ENCODE measurements at regions not wholly inside any gene's neighbourhood (a gene's known extent, or its start where the extent isn't known, plus 50 kb on each side); places are given as distances from the start of the nearest gene placed in this dataset.

- DNase-seq: no peak
Observed at GRCh38 chr3:35383216-35383615, 256.1 kb upstream of the ARPP21 start.

DNA sequence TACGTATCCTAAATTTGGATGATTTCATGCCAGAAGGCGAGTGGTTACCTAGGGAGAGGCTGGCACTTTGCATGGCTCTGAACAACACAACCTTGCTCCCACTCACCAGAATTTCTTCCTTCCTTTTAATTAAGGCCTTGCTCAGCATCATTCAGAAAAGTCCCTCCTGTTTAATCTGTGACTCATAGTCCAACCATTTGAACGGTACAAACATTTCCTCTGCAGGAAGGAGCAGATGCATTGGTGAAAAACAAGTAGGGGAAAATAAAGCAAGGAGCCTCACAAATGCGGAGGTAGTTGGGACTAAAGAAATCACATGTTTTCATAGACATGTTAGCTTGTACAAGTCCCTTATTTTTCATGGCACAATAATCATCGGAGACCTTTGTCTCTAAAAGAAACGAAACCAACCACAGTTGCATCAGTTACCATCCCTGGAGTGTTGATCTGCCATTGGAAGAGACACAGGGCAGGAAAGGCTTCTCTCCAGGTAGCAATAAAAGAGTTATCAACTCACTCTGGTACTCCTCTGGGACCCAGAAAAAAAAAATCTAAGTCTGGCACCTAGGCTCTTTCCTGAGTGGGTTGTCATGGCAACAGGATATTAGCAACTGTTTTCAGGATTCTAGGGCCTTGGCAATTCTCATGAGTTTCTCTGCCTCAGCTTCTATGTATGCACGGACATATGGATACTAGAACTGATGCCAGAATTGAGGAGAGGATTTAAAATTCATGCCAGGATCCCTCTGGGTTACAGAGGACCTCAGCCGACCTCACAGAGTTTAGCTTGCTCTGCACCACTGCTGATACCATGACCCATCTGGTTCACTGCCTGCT lies 255.4 kb upstream of the ARPP21 start:
- no peak for TF ChIP-seq POLR2A (IDR thresholded peaks at IDR 0.05; ENCODE audit: low read length)
- TF ChIP-seq GATA1 (IDR thresholded peaks at IDR 0.05; ENCODE audit: low read depth, low read length): no peak
- DNase-seq: no peak

More at GRCh38 chr3:35383216-35383615, 256.1 kb upstream of the ARPP21 start:
- TF ChIP-seq GATA1 (IDR thresholded peaks at IDR 0.05; ENCODE audit: low read depth, low read length): no peak
- TF ChIP-seq POLR2A (IDR thresholded peaks at IDR 0.05; ENCODE audit: low read length): no peak

GRCh38 chr3:35385271-35385670 lies 254.1 kb upstream of the ARPP21 start:
- no peak for DNase-seq
- no peak for TF ChIP-seq POLR2A (IDR thresholded peaks at IDR 0.05; ENCODE audit: low read length)
- TF ChIP-seq GATA1 (IDR thresholded peaks at IDR 0.05; ENCODE audit: low read depth, low read length): no peak

- TF ChIP-seq GATA1 (IDR thresholded peaks at IDR 0.05; ENCODE audit: low read depth, low read length) (no peak), POLR2A (IDR thresholded peaks at IDR 0.05; ENCODE audit: low read length) (no peak)
- no peak for DNase-seq
Observed at GRCh38 chr3:35389907-35390306, 249.4 kb upstream of the ARPP21 start.

- no peak for DNase-seq
- TF ChIP-seq GATA1 (IDR thresholded peaks at IDR 0.05; ENCODE audit: low read depth, low read length) (no peak), POLR2A (IDR thresholded peaks at IDR 0.05; ENCODE audit: low read length) (no peak)
Observed at GRCh38 chr3:35392187-35392586, 247.1 kb upstream of the ARPP21 start.

- TF ChIP-seq POLR2A (IDR thresholded peaks at IDR 0.05; ENCODE audit: low read length): no peak
- TF ChIP-seq GATA1 (IDR thresholded peaks at IDR 0.05; ENCODE audit: low read depth, low read length): no peak
- no peak for DNase-seq
Observed at GRCh38 chr3:35393901-35394799, 245.2 kb upstream of the ARPP21 start.

DNA sequence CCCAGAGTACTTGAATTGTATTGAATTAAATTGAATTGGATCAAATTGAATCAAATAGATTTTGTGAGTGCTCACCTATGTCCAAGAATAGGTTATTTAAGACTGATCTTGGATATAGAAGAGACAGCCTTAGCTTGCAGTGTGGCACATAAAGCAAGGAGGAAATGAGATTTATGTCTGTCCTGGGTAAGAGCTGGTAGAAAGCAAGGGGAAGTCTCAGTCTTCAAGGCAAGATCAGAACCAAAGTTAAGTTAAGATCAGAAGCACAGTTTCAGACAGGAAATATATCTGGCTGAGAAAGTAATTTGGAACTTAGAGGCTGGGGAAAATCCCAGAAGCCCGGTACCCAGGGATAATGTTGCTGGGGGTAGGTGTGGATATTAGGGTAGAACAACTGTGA lies 244.4 kb upstream of the ARPP21 start:
- TF ChIP-seq GATA1 (IDR thresholded peaks at IDR 0.05; ENCODE audit: low read depth, low read length) (no peak), POLR2A (IDR thresholded peaks at IDR 0.05; ENCODE audit: low read length) (no peak)
- DNase-seq: no peak

- no peak for TF ChIP-seq POLR2A (IDR thresholded peaks at IDR 0.05; ENCODE audit: low read length)
- TF ChIP-seq GATA1 (IDR thresholded peaks at IDR 0.05; ENCODE audit: low read depth, low read length): no peak
- DNase-seq: no peak
Observed at GRCh38 chr3:35401671-35402070, 237.7 kb upstream of the ARPP21 start.

DNA sequence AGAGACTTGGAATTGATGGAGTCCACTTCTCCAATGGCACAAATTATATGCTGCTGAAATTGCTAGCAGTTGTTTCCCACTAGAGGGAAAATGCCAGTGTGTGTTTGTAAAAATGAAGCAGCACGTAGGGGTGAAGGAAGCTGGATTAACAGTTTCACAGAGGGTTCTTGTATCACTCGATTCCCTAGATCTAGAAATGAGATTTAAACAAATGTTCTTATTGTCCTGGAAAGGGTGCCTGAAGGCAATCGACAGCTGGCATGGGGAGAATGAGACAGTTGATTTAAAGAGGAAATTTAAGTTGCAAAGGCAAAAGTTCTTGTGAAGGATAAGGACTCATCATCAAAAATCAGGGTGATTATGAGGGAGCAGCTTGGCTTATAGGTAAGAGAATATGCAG lies 234.8 kb upstream of the ARPP21 start:
- DNase-seq: no peak
- TF ChIP-seq GATA1 (IDR thresholded peaks at IDR 0.05; ENCODE audit: low read depth, low read length): no peak
- no peak for TF ChIP-seq POLR2A (IDR thresholded peaks at IDR 0.05; ENCODE audit: low read length)

DNA sequence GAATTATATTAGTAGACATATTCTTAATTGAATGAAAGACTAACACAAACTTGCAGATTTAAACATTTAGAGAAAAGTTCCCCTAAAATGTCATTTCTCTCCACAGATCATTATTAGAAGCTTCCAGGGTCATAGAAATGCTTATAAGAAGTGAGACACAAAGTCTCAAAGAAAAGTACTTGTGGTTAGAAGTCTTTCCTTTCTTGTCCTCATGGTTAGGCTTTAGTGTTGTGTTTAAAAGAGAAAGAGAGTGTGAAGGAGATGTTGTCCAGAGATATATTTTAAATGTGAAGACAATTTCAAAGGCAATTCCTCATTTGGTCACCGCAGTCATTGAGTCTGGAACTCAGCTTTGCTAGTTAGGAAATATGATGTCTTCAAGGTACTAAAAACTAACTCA lies 230.4 kb upstream of the ARPP21 start:
- TF ChIP-seq GATA1 (IDR thresholded peaks at IDR 0.05; ENCODE audit: low read depth, low read length) (no peak), POLR2A (IDR thresholded peaks at IDR 0.05; ENCODE audit: low read length) (no peak)
- DNase-seq: no peak

- no peak for DNase-seq
- no peak for TF ChIP-seq GATA1 (IDR thresholded peaks at IDR 0.05; ENCODE audit: low read depth, low read length)
- no peak for TF ChIP-seq POLR2A (IDR thresholded peaks at IDR 0.05; ENCODE audit: low read length)
Observed at GRCh38 chr3:35409991-35410390, 229.3 kb upstream of the ARPP21 start.

DNA sequence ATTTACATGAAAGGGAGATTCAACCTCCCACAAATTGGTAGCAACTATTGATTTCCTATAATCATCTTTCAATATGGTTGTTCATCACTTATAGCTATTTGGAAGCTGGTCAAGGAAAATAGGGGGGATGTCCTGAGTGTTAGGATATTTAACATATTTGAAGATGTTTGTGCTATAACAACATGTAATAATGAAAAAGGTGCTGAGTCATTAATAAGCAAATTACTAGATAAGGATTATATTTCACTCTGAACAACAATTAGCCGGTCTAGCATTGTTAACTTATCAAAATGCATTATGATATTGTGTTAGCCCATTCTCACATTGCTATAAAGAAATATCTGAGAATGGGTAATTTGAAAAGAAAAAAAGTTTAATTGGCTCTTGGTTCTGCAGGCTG lies 225.8 kb upstream of the ARPP21 start:
- no peak for DNase-seq
- TF ChIP-seq GATA1 (IDR thresholded peaks at IDR 0.05; ENCODE audit: low read depth, low read length): no peak
- TF ChIP-seq POLR2A (IDR thresholded peaks at IDR 0.05; ENCODE audit: low read length): no peak

- TF ChIP-seq GATA1 (IDR thresholded peaks at IDR 0.05; ENCODE audit: low read depth, low read length): no peak
- no peak for TF ChIP-seq POLR2A (IDR thresholded peaks at IDR 0.05; ENCODE audit: low read length)
- DNase-seq: no peak
Observed at GRCh38 chr3:35417080-35417479, 222.2 kb upstream of the ARPP21 start.

GRCh38 chr3:35422101-35422500 lies 217.2 kb upstream of the ARPP21 start:
- DNase-seq: no peak
- TF ChIP-seq POLR2A (IDR thresholded peaks at IDR 0.05; ENCODE audit: low read length) (no peak), GATA1 (IDR thresholded peaks at IDR 0.05; ENCODE audit: low read depth, low read length) (no peak)
